Endothelial cell of umbilical vein (primary cell): ENCODE measurements at regions not wholly inside any gene's neighbourhood (a gene's known extent, or its start where the extent isn't known, plus 50 kb on each side); places are given as distances from the start of the nearest gene placed in this dataset.

Experiments used
- BruUV-seq: library from RNA; stranded (reverse); fragments of 400-500 nt; replicated peaks from 2 replicates; lab custom pipeline; 2021; lab: Mats Ljungman, UMichigan
- CTCF ChIA-PET: fragments of 300-600, 350-600 bp; sonication (Branson Sonifier 250); formaldehyde crosslinking; loops from one replicate; lab custom pipeline; 2021; ENCODE audit warnings: antibody characterized with exemption, inconsistent platforms; lab: Charles Lee
- POLR2A ChIA-PET: fragments of 300-600, 350-600 bp; sonication (Branson Sonifier 250); formaldehyde crosslinking; loops from one replicate; lab custom pipeline; 2021; ENCODE audit warnings: antibody characterized with exemption, inconsistent platforms; lab: Charles Lee
- DNase-seq: peaks from one replicate; pipeline ENCODE4 v3.0.0-alpha.2; 2011; ENCODE audit warnings: low read depth, low spot score
- FAIRE-seq: peaks from 2 replicates; lab custom pipeline; 2011; peaks lifted over from hg19 to GRCh38; lab: Jason Lieb, UNC
- H2AFZ ChIP-seq: 2 replicates; pipeline ENCODE4 v1.6.0; 2012; ENCODE audit warnings: low read depth, low read length, control low read depth, inconsistent platforms
- H3K27ac ChIP-seq: 2 replicates; pipeline ENCODE4 v1.5.1; 2011; ENCODE audit warnings: low read depth, mild to moderate bottlenecking, control low read depth, low read length, moderate library complexity; ENCODE audit not compliant: insufficient read depth
- H3K27me3 ChIP-seq, 2 experiments: 2 replicates each; pipeline versions ENCODE4 v1.6.0 to v1.6.1; 2011; ENCODE audit warnings: low read length in 2 of 2, mixed read lengths in 1 of 2; ENCODE audit not compliant: control insufficient read depth in 2 of 2, insufficient read depth in 2 of 2
- H3K36me3 ChIP-seq, 2 experiments: 2 replicates in 1 of 2; 3 replicates in 1 of 2; pipeline ENCODE4 v1.5.1; 2011; ENCODE audit warnings: low read length in 2 of 2, mild to moderate bottlenecking in 1 of 2, moderate library complexity in 1 of 2; ENCODE audit not compliant: control insufficient read depth in 2 of 2, insufficient read depth in 2 of 2; ENCODE audit errors: extremely low read depth in 1 of 2
- H3K4me1 ChIP-seq: 3 replicates; pipeline ENCODE4 v1.5.1; 2011; ENCODE audit warnings: mild to moderate bottlenecking, low read length; ENCODE audit not compliant: control insufficient read depth, insufficient read depth; ENCODE audit errors: extremely low read depth
- H3K4me2 ChIP-seq: 2 replicates; pipeline ENCODE4 v1.6.1; 2011; ENCODE audit warnings: low read length, control low read depth, mixed read lengths; ENCODE audit not compliant: insufficient read depth
- H3K4me3 ChIP-seq, 3 experiments: fragments of 200-600 bp in 1 of 3; sonication (generic), shearing (Covaris generic) in 1 of 3; replicated peaks in 1 of 3; 2 replicates each; pipeline ENCODE4 v1.5.1; 2011 to 2016; ENCODE audit warnings: control low read depth in 3 of 3, low read length in 3 of 3, mild to moderate bottlenecking in 2 of 3, inconsistent platforms in 1 of 3, low read depth in 1 of 3, moderate library complexity in 1 of 3; ENCODE audit not compliant: insufficient read depth in 1 of 3
- H3K79me2 ChIP-seq: 2 replicates; pipeline ENCODE4 v1.6.0; 2012; ENCODE audit warnings: low read length, inconsistent platforms; ENCODE audit not compliant: control insufficient read depth, insufficient read depth
- H3K9ac ChIP-seq: replicated peaks from 2 replicates; pipeline ENCODE3; 2011; ENCODE audit warnings: low read length, control low read depth; ENCODE audit not compliant: insufficient read depth; ENCODE audit errors: extremely low read depth
- H3K9me1 ChIP-seq: replicated peaks from 3 replicates; pipeline ENCODE4 v1.6.0; 2011; ENCODE audit warnings: mild to moderate bottlenecking, low read length; ENCODE audit not compliant: control insufficient read depth, insufficient read depth; ENCODE audit errors: extremely low read depth
- H3K9me3 ChIP-seq: replicated peaks from 2 replicates; pipeline ENCODE4 v1.5.1; 2012; ENCODE audit warnings: low read length, inconsistent platforms; ENCODE audit not compliant: control insufficient read depth, insufficient read depth
- H4K20me1 ChIP-seq: replicated peaks from 2 replicates; pipeline ENCODE3; 2011; ENCODE audit warnings: mild to moderate bottlenecking, low read length; ENCODE audit not compliant: control insufficient read depth, insufficient read depth; ENCODE audit errors: extremely low read depth
- EZH2 ChIP-seq: IDR thresholded peaks from 2 replicates; pipeline ENCODE4 v1.6.1; 2012; ENCODE audit warnings: borderline replicate concordance, low read depth, mild to moderate bottlenecking, moderate library complexity, low read length, inconsistent platforms; ENCODE audit not compliant: severe bottlenecking
- FOS ChIP-seq: IDR thresholded peaks from 2 replicates; pipeline ENCODE4 v1.6.1; 2011; ENCODE audit warnings: mild to moderate bottlenecking, low read length, moderate library complexity, borderline replicate concordance; ENCODE audit not compliant: insufficient read depth
- GATA2 ChIP-seq: IDR thresholded peaks from 2 replicates; pipeline ENCODE4 v1.7.0; 2011; ENCODE audit warnings: low read depth, mild to moderate bottlenecking, moderate library complexity, mixed read lengths, low read length; ENCODE audit not compliant: insufficient read length, insufficient read depth
- JUN ChIP-seq: IDR thresholded peaks from 2 replicates; pipeline ENCODE4 v1.6.1; 2011; ENCODE audit warnings: borderline replicate concordance, low read depth; ENCODE audit not compliant: insufficient read length, insufficient read depth
- MYC ChIP-seq: IDR thresholded peaks from one replicate; pipeline ENCODE4 v1.6.1; 2011; ENCODE audit warnings: mild to moderate bottlenecking, low read depth, low read length
- POLR2A ChIP-seq: IDR thresholded peaks from 2 replicates; pipeline ENCODE4 v1.6.1; 2012; ENCODE audit warnings: low read depth, mild to moderate bottlenecking, control low read depth, low read length
- POLR2AphosphoS5 ChIP-seq: IDR thresholded peaks from 2 replicates; pipeline ENCODE4 v1.6.1; 2012; ENCODE audit warnings: low read depth, mild to moderate bottlenecking, control low read depth, low read length, moderate library complexity; ENCODE audit not compliant: insufficient read depth
- dilution Hi-C: fragments of 300-500 bp; cut with MboI; formaldehyde crosslinking; loops from one replicate; pipeline ENCODE4 v1.15.0; 2019; ENCODE audit warnings: low sequenced_read_pairs; ENCODE audit not compliant: extremely low pct_ligation_motif_present
- intact Hi-C: fragments of 100-400 bp; cut with micrococcal nuclease; formaldehyde crosslinking; loops from one replicate; pipeline ENCODE4 v1.10.0; 2022
- TF ChIP-seq, protein P1 (sequence below), 2 donors: IDR thresholded peaks; 1 replicate in 1 of 2; 2 replicates in 1 of 2; pipeline ENCODE4 v1.5.1; 2011; ENCODE audit warnings: low read length in 2 of 2, mild to moderate bottlenecking in 2 of 2, moderate library complexity in 2 of 2, control low read depth in 1 of 2, inconsistent platforms in 1 of 2, low read depth in 1 of 2; ENCODE audit not compliant: insufficient read depth in 1 of 2; ENCODE audit errors: extremely low read depth in 1 of 2
- TF ChIP-seq, protein P2 (sequence below): IDR thresholded peaks from 2 replicates; pipeline ENCODE4 v1.6.1; 2011; ENCODE audit not compliant: insufficient read depth, insufficient read length

DNA sequence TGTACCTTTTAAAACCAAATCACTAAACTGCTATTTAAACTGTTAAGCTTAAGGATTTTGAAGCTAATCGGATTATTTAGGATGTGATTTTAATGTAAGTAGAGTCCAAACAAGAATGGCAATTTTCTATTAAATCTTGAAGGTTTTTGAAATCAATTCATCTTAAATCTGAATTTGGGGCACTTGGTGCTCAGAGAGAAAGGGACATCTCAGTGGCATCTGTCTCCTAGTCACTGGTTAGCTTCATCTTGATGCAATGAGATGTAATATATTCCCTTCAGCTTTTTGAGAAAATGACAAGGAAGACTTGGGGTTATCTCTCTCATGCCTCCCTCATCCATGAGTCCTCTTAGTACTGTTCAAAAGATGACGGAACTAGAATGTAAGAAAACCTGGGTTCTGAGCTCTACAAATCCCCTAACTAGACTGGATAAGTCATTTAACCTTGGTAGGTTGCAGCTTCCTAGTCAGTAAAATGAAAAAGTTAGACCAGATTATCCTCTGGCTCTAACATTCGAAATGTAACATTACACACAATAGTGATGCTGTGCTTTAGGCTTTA, 198.5 kb upstream of the NEBL start:
- ChIA-PET POLR2A (no interaction called here), CTCF (interaction anchor here (1.2 kb wide), 1 partner anchor 17 kb away, joined by 4 read pairs; no protein-coding TSS in a partner anchor)
- no peaks in the 10 kb centered on the region for H3K4me1 ChIP-seq
- H3K9me3 ChIP-seq, result no peaks in the 10 kb centered on the region
- H3K9ac ChIP-seq, result no peak overlapping the region
- dilution Hi-C loops (no loop called here), intact Hi-C loops (no loop called here)
- FAIRE-seq, result no peak
- no peak overlapping the region for H3K27ac ChIP-seq
- no peaks in the 10 kb centered on the region for H3K79me2 ChIP-seq
- H3K36me3 ChIP-seq, result no peaks in the 10 kb centered on the region
- no peak overlapping the region for H3K4me3 ChIP-seq
- H4K20me1 ChIP-seq, result no peaks in the 10 kb centered on the region
- H2AFZ ChIP-seq, result no peak overlapping the region
- TF ChIP-seq, protein P1, sequence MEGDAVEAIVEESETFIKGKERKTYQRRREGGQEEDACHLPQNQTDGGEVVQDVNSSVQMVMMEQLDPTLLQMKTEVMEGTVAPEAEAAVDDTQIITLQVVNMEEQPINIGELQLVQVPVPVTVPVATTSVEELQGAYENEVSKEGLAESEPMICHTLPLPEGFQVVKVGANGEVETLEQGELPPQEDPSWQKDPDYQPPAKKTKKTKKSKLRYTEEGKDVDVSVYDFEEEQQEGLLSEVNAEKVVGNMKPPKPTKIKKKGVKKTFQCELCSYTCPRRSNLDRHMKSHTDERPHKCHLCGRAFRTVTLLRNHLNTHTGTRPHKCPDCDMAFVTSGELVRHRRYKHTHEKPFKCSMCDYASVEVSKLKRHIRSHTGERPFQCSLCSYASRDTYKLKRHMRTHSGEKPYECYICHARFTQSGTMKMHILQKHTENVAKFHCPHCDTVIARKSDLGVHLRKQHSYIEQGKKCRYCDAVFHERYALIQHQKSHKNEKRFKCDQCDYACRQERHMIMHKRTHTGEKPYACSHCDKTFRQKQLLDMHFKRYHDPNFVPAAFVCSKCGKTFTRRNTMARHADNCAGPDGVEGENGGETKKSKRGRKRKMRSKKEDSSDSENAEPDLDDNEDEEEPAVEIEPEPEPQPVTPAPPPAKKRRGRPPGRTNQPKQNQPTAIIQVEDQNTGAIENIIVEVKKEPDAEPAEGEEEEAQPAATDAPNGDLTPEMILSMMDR (IDR thresholded peaks at IDR 0.05; ENCODE audit: extremely low read depth in 1 of 2, insufficient read depth in 1 of 2, low read depth in 1 of 2, low read length in 2 of 2), result no peak
- TF ChIP-seq MYC (no peak), GATA2 (no peak), EZH2 (no peak), POLR2AphosphoS5 (no peak), POLR2A (no peak), JUN (no peak), FOS (no peak)
- TF ChIP-seq, protein P2, sequence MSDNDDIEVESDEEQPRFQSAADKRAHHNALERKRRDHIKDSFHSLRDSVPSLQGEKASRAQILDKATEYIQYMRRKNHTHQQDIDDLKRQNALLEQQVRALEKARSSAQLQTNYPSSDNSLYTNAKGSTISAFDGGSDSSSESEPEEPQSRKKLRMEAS, result no peak
- H3K27me3 ChIP-seq, result no peaks in the 10 kb centered on the region
- H3K4me2 ChIP-seq, result no peak overlapping the region
- no peaks in the 10 kb centered on the region for H3K9me1 ChIP-seq
- no peak for DNase-seq
- no TSS peak for BruUV-seq
